ENCODE measurements at regions not wholly inside any gene's neighbourhood (a gene's known extent, or its start where the extent isn't known, plus 50 kb on each side); places are given as distances from the start of the nearest gene placed in this dataset.

GRCh38 chr18:4631239-4631638 is 176.1 kb upstream of the DLGAP1 start:
- H3K9me3 ChIP-seq, result no peaks in the 10 kb centered on the region
- no peak for TF ChIP-seq CTCF (IDR thresholded peaks at IDR 0.05)
- intact Hi-C loops (cut with DNase I), result no loop called here
- H3K4me3 ChIP-seq, result no peak overlapping the region
- H3K27ac ChIP-seq, result no peak overlapping the region
- H3K4me1 ChIP-seq, result no peaks in the 10 kb centered on the region
- H3K27me3 ChIP-seq, result no peaks in the 10 kb centered on the region
- ATAC-seq (no peak), DNase-seq (no peak)
- H3K36me3 ChIP-seq, result no peaks in the 10 kb centered on the region

GRCh38 chr18:4605212-4605611 is 150.1 kb upstream of the DLGAP1 start:
- no peak for TF ChIP-seq CTCF (IDR thresholded peaks at IDR 0.05)
- intact Hi-C loops (cut with DNase I), result no loop called here
- Histone ChIP-seq H3K27me3 (no peaks in the 10 kb centered on the region), H3K9me3 (no peaks in the 10 kb centered on the region), H3K4me1 (no peaks in the 10 kb centered on the region), H3K36me3 (no peaks in the 10 kb centered on the region), H3K27ac (no peak overlapping the region), H3K4me3 (no peak overlapping the region)
- DNase-seq (no peak), ATAC-seq (no peak)

GRCh38 chr18:4603955-4604354 is 148.8 kb upstream of the DLGAP1 start:
- H3K4me1 ChIP-seq, result no peaks in the 10 kb centered on the region
- TF ChIP-seq CTCF (IDR thresholded peaks at IDR 0.05), result no peak
- H3K27ac ChIP-seq, result no peak overlapping the region
- DNase-seq, result no peak
- no peaks in the 10 kb centered on the region for H3K27me3 ChIP-seq
- ATAC-seq, result no peak
- H3K9me3 ChIP-seq, result no peaks in the 10 kb centered on the region
- intact Hi-C loops (cut with DNase I), result no loop called here
- H3K36me3 ChIP-seq, result no peaks in the 10 kb centered on the region
- H3K4me3 ChIP-seq, result no peak overlapping the region

- TF ChIP-seq CTCF (IDR thresholded peaks at IDR 0.05), result no peak
- H3K9me3 ChIP-seq, result no peaks in the 10 kb centered on the region
- H3K27ac ChIP-seq, result no peak overlapping the region
- no peak overlapping the region for H3K4me3 ChIP-seq
- DNase-seq (no peak), ATAC-seq (no peak)
- H3K36me3 ChIP-seq, result no peaks in the 10 kb centered on the region
- H3K4me1 ChIP-seq, result no peaks in the 10 kb centered on the region
- H3K27me3 ChIP-seq, result no peaks in the 10 kb centered on the region
- intact Hi-C loops (cut with DNase I), result no loop called here
Measured at GRCh38 chr18:4599312-4599711, 144.2 kb upstream of the DLGAP1 start.

- TF ChIP-seq CTCF (IDR thresholded peaks at IDR 0.05), result no peak
- Histone ChIP-seq H3K27me3 (no peaks in the 10 kb centered on the region), H3K4me3 (no peak overlapping the region), H3K36me3 (no peaks in the 10 kb centered on the region), H3K27ac (no peak overlapping the region), H3K9me3 (no peaks in the 10 kb centered on the region), H3K4me1 (no peaks in the 10 kb centered on the region)
- intact Hi-C loops (cut with DNase I), result no loop called here
- DNase-seq (no peak), ATAC-seq (no peak)
Measured at GRCh38 chr18:4597301-4597700, 142.2 kb upstream of the DLGAP1 start.

GRCh38 chr18:4593895-4594294 is 138.8 kb upstream of the DLGAP1 start:
- H3K9me3 ChIP-seq, result no peaks in the 10 kb centered on the region
- H3K36me3 ChIP-seq, result no peaks in the 10 kb centered on the region
- ATAC-seq (no peak), DNase-seq (no peak)
- no peak overlapping the region for H3K4me3 ChIP-seq
- H3K27ac ChIP-seq, result no peak overlapping the region
- no peaks in the 10 kb centered on the region for H3K4me1 ChIP-seq
- H3K27me3 ChIP-seq, result no peaks in the 10 kb centered on the region
- no peak for TF ChIP-seq CTCF (IDR thresholded peaks at IDR 0.05)
- intact Hi-C loops (cut with DNase I), result no loop called here
